ENCODE measurements at regions not wholly inside any gene's neighbourhood (a gene's known extent, or its start where the extent isn't known, plus 50 kb on each side); places are given as distances from the start of the nearest gene placed in this dataset. TPM values are rescaled to one million over a fixed set of nuclear protein-coding genes. Genes with fewer than 3 reads are reported as not detected.
"Not testable (repeated sequence)": the region's sequence is repeated elsewhere in the genome, so short reads cannot be mapped to it uniquely, and the experiment has no call there.

- intact Hi-C loops (cut with DNase I): no loop called here
- ATAC-seq (no peak), DNase-seq (ENCODE audit: missing footprints) (no peak)
These were observed 69.7 kb upstream of the RASA1 start for GRCh38 chr5:87198010-87198409.

- ATAC-seq; DNase-seq (ENCODE audit: missing footprints); intact Hi-C loops (cut with DNase I): not testable (repeated sequence)
These were observed 68.4 kb upstream of the RASA1 start for GRCh38 chr5:87199246-87199645.

GRCh38 chr5:87199704-87200103 lies 68.0 kb upstream of the RASA1 start:
- ATAC-seq; DNase-seq (ENCODE audit: missing footprints); intact Hi-C loops (cut with DNase I): not testable (repeated sequence)

GRCh38 chr5:87210076-87210475 lies 57.6 kb upstream of the RASA1 start:
- intact Hi-C loops (cut with DNase I): no loop called here
- ATAC-seq (no peak), DNase-seq (ENCODE audit: missing footprints) (no peak)

GRCh38 chr5:87210743-87211142 lies 56.9 kb upstream of the RASA1 start:
- intact Hi-C loops (cut with DNase I): no loop called here
- ATAC-seq (no peak), DNase-seq (ENCODE audit: missing footprints) (no peak)

- intact Hi-C loops (cut with DNase I): no loop called here
- ATAC-seq (no peak), DNase-seq (ENCODE audit: missing footprints) (no peak)
These were observed 56.0 kb upstream of the RASA1 start for GRCh38 chr5:87211676-87212075.

GRCh38 chr5:87212183-87212582 lies 55.5 kb upstream of the RASA1 start:
- ATAC-seq; DNase-seq (ENCODE audit: missing footprints); intact Hi-C loops (cut with DNase I): not testable (repeated sequence)

- ATAC-seq: not testable (repeated sequence)
These were observed 50.2 kb upstream of the RASA1 start for GRCh38 chr5:87217480-87217879.

More at GRCh38 chr5:87217480-87217879, 50.2 kb upstream of the RASA1 start:
- DNase-seq (ENCODE audit: missing footprints); intact Hi-C loops (cut with DNase I): not testable (repeated sequence)

Small RNA genes in the stretch of these regions (microRNA-seq; reads per million reads assigned to microRNA genes)
- gene MIR4280: not detected
